ENCODE measurements at regions not wholly inside any gene's neighbourhood (a gene's known extent, or its start where the extent isn't known, plus 50 kb on each side); places are given as distances from the start of the nearest gene placed in this dataset.

- Histone ChIP-seq H4K8ac (replicated peaks; ENCODE audit: insufficient read length, low read depth, low read length) (no peak overlapping the region), H2BK120ac (ENCODE audit: low read depth, low read length, poor library complexity, severe bottlenecking) (no peak overlapping the region), H3K9ac (ENCODE audit: extremely low read depth, insufficient read length, low read length) (no peak overlapping the region), H3K4me2 (ENCODE audit: insufficient read depth, insufficient read length, low read length) (no peak overlapping the region), H3K56ac (ENCODE audit: insufficient read length, low read depth, low read length) (no peak overlapping the region), H4K5ac (ENCODE audit: insufficient read length, low read depth, low read length) (no peak overlapping the region), H4K20me1 (ENCODE audit: control insufficient read depth, insufficient read depth, insufficient read length) (no peaks in the 10 kb centered on the region), H3K9me3 (ENCODE audit: control insufficient read depth, low read depth, low read length) (no peaks in the 10 kb centered on the region), H3K23me2 (ENCODE audit: insufficient read length, low read depth, low read length, poor library complexity, severe bottlenecking) (no peaks in the 10 kb centered on the region), H3K18ac (ENCODE audit: insufficient read length, low read depth, low read length) (no peak overlapping the region), H2BK5ac (ENCODE audit: insufficient read length, low read length) (no peak overlapping the region), H3T11ph (ENCODE audit: low read length) (no peak overlapping the region), H2BK20ac (ENCODE audit: low read depth, low read length, poor library complexity, severe bottlenecking) (no peak overlapping the region), H2BK12ac (ENCODE audit: insufficient read length, low read depth, low read length) (no peak overlapping the region), H3K4me1 (ENCODE audit: insufficient read depth, low read length) (no peaks in the 10 kb centered on the region), H2BK15ac (ENCODE audit: low read depth, low read length) (no peak overlapping the region), H4K91ac (ENCODE audit: insufficient read length, low read depth, low read length) (no peak overlapping the region), H3K14ac (ENCODE audit: insufficient read depth, low read length) (no peak overlapping the region), H3K79me1 (ENCODE audit: insufficient read depth, low read depth, low read length, poor library complexity, severe bottlenecking) (no peaks in the 10 kb centered on the region), H2AFZ (ENCODE audit: low read length) (no peak overlapping the region), H3K27ac (ENCODE audit: insufficient read length, low read depth, low read length) (no peak overlapping the region), H3K4ac (ENCODE audit: low read depth, low read length) (no peak overlapping the region), H2AK5ac (ENCODE audit: insufficient read length, low read length) (no peak overlapping the region), H3K23ac (ENCODE audit: insufficient read length, low read depth, low read length) (no peak overlapping the region), H3K79me2 (ENCODE audit: insufficient read depth, low read length) (no peaks in the 10 kb centered on the region), H3K27me3 (ENCODE audit: insufficient read depth, low read length) (no peaks in the 10 kb centered on the region)
- Mint-ChIP-seq H3K36me3 (ENCODE audit: insufficient read depth in 1 of 3, low read depth in 3 of 3) (no peaks in the 10 kb centered on the region), H3K4me1 (no peaks in the 10 kb centered on the region), H3K4me3 (no peak overlapping the region), H3K27ac (no peak overlapping the region), H3K27me3 (ENCODE audit: low read depth) (no peaks in the 10 kb centered on the region), H3K9me3 (no peaks in the 10 kb centered on the region)
- no peak for TF ChIP-seq CTCF (conservative IDR thresholded peaks at IDR 0.05)
- no CpG with 5 or more reads among the region's 3 CpGs for WGBS (ENCODE audit: extremely low coverage, insufficient read length, low lambda C conversion rate)
- DNase-seq = no peak
These were observed 374.2 kb upstream of the MAP2 start for GRCh38 chr2:209049608-209050007.

Measured in H9 (cell line).